Peyer's patch (tissue), 4 donors: ENCODE measurements at regions not wholly inside any gene's neighbourhood (a gene's known extent, or its start where the extent isn't known, plus 50 kb on each side); places are given as distances from the start of the nearest gene placed in this dataset.
"Not testable (repeated sequence)": the region's sequence is repeated elsewhere in the genome, so short reads cannot be mapped to it uniquely, and the experiment has no call there.

Source experiments
- POLR2A ChIP-seq, 2 donors: fragments of 450-650 bp; IDR thresholded peaks; one replicate each; pipeline ENCODE4 v1.5.1; 2017; ENCODE audit warnings: antibody characterized with exemption in 2 of 2, mild to moderate bottlenecking in 2 of 2, moderate library complexity in 2 of 2
- TF ChIP-seq, protein P1 (sequence below), 6 experiments: fragments of 450-650 bp in 4 of 6; fragments of 200-600 bp in 2 of 6; sonication (generic) in 1 of 6; IDR thresholded peaks; one replicate each; pipeline ENCODE4 v1.5.1; 2017 to 2019; ENCODE audit warnings: antibody characterized with exemption in 6 of 6, mild to moderate bottlenecking in 3 of 6, moderate library complexity in 1 of 6

DNA sequence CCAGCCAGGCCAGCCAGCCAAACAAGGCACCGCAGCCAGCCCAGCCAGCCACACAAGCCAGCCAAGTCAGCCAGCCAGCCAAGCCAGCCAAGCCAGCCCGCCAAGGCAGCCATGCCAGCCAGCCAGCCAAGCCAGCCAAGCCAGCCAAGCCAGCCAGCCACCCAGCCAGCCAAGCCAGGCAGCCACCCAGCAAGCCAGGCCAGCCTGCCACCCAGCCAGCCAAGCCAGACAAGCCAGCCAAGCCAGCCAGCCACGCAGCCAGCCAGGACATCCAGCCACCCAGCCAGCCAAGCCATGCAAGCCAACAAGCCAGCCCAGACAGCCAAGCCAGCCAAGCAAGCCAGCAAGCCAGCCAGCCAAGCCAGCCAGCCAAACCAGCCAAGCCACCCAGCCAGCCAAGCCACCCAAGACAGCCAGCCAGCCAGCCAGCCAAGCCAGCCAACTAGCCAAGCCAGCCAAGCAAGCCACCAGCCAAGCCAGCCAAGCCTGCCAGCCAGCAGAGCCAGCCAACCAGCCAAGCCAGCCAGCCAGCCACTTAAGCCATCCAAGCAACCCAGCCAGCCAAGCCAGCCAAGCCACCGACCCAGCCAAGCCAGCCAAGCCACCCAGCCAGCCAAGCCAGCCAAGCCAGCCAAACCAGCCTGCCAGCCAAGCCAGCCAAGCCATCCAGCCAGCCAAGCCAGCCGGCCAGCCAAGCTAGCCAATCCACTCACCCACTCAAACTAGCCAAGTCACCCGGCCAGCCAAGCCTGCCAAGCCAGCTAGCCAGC, 341.3 kb upstream of the PLGLB2 start:
- TF ChIP-seq, protein P1, sequence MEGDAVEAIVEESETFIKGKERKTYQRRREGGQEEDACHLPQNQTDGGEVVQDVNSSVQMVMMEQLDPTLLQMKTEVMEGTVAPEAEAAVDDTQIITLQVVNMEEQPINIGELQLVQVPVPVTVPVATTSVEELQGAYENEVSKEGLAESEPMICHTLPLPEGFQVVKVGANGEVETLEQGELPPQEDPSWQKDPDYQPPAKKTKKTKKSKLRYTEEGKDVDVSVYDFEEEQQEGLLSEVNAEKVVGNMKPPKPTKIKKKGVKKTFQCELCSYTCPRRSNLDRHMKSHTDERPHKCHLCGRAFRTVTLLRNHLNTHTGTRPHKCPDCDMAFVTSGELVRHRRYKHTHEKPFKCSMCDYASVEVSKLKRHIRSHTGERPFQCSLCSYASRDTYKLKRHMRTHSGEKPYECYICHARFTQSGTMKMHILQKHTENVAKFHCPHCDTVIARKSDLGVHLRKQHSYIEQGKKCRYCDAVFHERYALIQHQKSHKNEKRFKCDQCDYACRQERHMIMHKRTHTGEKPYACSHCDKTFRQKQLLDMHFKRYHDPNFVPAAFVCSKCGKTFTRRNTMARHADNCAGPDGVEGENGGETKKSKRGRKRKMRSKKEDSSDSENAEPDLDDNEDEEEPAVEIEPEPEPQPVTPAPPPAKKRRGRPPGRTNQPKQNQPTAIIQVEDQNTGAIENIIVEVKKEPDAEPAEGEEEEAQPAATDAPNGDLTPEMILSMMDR (IDR thresholded peaks at IDR 0.05), result not testable (repeated sequence)
- not testable (repeated sequence) for TF ChIP-seq POLR2A (IDR thresholded peaks at IDR 0.05)
